22Rv1 (cell line): ENCODE measurements at regions not wholly inside any gene's neighbourhood (a gene's known extent, or its start where the extent isn't known, plus 50 kb on each side); places are given as distances from the start of the nearest gene placed in this dataset.

Source experiments
- ZFX ChIP-seq: fragments of 450-650 bp; IDR thresholded peaks from 2 replicates; pipeline ENCODE4 v1.6.1; 2017; ENCODE audit warnings: antibody characterized with exemption, borderline replicate concordance
- TF ChIP-seq, protein P1 (sequence below): fragments of 450-650 bp; IDR thresholded peaks from 2 replicates; pipeline ENCODE4 v1.5.1; 2017; ENCODE audit warnings: mild to moderate bottlenecking

DNA sequence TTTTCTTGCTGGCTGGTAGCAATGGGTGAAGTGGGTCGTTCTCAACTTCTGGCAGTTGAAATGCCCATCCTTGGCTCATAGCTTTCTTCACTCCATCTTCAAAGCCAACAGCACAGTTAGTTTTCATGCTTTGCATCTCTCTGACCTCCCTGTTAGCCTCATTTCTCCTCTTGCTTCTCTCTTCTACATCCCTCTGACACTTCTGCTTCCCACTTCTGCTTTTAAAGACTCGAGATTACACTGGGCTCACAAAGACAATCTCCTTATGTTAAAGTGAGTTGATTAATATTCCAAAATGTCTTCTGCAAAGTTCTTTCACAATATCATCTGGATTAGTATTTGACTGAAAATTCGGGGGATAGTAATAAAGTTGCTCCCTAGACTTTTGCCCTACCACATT is 684.8 kb upstream of the CCNG1 start:
- TF ChIP-seq, protein P1, sequence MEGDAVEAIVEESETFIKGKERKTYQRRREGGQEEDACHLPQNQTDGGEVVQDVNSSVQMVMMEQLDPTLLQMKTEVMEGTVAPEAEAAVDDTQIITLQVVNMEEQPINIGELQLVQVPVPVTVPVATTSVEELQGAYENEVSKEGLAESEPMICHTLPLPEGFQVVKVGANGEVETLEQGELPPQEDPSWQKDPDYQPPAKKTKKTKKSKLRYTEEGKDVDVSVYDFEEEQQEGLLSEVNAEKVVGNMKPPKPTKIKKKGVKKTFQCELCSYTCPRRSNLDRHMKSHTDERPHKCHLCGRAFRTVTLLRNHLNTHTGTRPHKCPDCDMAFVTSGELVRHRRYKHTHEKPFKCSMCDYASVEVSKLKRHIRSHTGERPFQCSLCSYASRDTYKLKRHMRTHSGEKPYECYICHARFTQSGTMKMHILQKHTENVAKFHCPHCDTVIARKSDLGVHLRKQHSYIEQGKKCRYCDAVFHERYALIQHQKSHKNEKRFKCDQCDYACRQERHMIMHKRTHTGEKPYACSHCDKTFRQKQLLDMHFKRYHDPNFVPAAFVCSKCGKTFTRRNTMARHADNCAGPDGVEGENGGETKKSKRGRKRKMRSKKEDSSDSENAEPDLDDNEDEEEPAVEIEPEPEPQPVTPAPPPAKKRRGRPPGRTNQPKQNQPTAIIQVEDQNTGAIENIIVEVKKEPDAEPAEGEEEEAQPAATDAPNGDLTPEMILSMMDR, result no peak
- no peak for TF ChIP-seq ZFX
